HG03469 (cell line): ENCODE measurements at regions not wholly inside any gene's neighbourhood (a gene's known extent, or its start where the extent isn't known, plus 50 kb on each side); places are given as distances from the start of the nearest gene placed in this dataset.

Experiments used
- ATAC-seq: cut with Tn5 transposase; IDR thresholded peaks from one replicate; pipeline ENCODE4 v1.9.1; 2021; ENCODE audit warnings: mild to moderate bottlenecking, moderate library complexity, moderate number of reproducible peaks; ENCODE audit not compliant: unreplicated experiment

DNA sequence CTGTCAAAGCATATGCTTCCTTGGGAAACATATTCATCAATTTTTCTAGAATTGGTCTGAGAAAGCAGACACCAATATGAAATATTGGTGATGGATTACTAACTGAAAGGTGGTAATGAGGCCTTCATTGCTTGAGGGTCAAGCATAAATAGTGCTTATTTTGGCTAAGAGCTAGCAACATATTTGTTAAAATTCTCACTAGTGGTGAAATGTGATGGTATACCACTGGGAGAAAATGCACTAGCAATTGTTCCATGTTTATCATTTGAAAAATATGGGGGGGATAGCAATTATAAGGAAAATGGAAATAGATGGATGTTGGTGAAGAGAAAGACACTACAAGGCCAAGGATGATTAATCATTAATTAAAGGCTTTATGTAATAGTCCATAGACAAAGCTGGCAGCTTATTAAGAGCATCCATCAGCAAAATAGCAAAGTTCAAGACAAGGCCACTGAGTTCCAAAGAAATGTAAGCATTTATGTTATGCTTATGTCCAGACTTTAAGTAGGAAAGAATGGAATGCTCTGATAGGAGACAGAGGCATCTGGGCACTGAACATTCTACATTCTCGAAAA lies 253.7 kb upstream of the PRDM9 start:
- ATAC-seq = no peak

DNA sequence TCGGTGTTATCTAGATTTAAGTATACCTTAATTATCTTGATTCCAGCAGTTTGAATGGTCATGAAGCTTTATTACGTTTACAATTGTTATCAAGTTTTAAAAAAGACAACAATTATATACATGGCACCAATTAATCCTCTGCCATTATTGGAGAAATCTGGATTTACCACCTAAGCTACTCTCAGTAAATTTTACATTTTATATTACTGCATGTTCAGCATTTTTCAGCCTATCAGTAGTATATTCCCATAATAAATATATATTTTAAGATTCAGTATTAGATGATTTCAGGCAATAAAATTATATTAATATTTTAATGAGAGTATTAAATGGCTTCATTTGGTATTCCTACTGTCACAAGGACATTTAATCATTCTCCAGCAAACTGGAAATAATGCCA lies 264.5 kb upstream of the PRDM9 start:
- ATAC-seq = no peak

DNA sequence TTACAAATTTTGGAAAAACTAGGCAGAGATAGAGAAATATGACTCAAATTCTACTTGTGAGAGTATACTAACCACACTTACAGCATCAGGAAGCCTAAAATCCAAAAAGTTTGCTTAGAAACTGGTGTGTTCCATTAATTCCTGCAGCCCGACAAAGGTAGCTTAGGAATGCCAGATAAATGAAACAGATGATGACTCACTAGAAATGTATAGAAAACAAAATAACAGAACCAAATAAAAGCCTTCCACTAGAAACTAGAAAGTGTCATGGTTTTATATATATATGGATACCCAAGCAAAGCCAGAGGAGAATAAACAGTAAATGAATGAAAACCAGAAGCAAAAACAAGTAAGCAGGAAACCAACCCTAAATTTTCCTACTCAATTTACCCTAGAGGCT lies 272.2 kb upstream of the PRDM9 start:
- ATAC-seq = no peak

DNA sequence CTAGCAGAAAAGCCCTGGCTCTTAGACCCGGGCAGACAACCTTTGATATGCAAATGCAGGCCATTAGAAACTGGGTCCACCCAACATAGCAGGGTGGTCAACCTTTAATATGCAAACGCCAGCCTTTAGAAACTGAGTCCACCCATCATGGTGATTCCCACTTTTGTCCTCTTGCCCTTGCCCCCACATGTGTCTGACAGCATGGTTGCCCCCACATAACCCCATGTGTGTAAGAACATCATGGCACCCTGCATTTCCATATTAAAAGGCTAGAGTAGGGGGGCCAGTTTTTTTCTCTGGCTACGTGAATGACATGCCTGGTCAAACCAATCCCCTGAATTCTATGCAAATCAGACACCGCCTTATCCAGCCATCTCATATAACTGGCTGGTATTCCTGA lies 273.2 kb upstream of the PRDM9 start:
- no peak for ATAC-seq

DNA sequence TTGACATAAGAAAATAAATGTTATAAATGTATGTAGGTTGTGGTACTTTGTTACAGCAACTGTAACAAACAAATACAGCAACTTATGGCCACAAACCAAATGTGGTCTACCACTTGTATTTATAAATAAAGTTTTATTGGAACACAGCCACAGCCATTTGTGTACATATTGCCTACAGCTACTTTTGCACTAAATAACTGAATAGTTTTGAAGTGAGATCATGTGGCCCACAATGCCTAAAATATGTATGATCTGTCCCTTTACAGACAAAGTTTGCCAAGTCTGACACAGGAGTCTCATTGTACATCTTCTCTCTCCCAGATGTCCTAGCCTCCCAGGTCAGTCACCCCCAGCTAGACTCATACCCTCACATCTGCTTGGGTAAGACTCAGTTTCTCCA lies 283.6 kb upstream of the PRDM9 start:
- no peak for ATAC-seq

DNA sequence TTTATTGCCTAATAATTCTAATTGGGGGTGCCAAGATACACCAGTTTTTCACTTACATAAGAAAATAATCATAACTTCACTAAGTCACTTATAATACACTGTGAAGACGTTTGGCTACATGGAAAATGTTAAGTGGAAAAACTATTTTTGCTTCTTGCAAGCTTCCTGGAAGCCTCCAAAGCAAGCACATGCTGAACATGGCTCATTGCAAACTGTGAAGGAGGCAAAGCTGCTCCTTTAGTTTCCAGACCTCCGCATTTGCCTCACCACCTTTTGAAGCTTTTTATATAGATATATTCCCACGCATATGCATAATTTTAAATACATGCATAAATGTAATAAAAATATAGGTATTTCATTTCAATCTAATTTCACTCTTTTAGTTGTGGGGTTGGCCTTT lies 285.6 kb upstream of the PRDM9 start:
- ATAC-seq = no peak

DNA sequence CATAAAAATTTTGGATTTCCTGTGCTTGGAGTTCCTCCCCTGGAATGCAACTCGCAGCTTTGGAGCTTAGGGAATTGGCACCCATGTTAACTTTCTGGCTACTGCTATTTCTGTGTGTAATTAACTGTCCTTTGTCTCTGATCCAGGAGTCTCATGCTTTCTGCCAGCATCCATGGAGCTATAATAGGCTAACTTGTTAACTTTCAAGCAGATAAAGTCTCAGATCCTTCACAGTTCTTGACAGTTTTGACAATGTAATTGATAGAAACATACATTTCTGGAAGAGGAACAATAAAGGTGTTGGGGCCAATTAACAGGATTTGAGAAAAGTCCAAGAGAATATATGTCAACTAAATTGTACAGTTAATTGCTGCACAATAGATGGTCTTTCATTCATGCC lies 290.2 kb upstream of the PRDM9 start:
- no peak for ATAC-seq

DNA sequence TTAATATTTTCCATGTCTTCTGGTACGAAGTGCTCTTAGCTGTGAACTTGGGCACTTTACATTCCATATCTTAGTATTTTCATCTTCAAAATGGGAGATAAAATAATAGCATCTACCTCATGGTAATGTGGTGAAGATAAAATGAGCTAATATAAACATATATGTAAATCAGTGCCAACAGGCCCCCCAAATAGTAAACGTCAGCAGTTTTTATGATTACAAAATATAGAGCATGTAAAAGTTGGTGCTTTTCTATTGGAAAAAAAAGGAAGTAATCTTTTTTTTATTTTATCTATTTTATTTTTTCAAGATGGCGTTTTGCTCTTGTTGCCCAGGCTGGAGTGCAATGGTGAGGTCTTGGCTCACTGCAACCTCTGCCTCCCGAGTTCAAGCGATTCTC lies 291.1 kb upstream of the PRDM9 start:
- no peak for ATAC-seq

DNA sequence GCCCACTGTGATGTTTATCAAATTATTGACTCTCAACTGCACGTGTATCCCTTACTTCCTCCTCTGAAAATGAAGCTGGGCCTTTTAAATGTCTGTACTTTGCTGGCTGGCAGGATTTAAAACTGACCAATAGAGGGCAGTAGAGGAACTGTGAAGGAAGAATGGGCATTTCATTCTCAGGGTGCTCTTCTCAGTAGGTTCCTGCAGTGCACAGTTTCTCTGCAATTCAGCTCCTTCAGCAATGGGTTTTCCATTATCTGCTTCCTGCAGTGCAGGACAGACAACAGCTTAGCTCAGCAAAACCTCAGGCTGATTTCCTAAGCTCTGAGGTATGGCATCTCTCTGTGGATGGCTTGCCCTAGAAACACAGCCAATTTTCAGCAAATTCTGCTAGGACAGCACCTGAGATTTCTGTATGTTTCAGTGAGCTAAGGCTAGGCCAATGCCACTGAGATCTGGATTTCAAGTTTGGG lies 298.4 kb upstream of the PRDM9 start:
- ATAC-seq = peak; percentile 75

DNA sequence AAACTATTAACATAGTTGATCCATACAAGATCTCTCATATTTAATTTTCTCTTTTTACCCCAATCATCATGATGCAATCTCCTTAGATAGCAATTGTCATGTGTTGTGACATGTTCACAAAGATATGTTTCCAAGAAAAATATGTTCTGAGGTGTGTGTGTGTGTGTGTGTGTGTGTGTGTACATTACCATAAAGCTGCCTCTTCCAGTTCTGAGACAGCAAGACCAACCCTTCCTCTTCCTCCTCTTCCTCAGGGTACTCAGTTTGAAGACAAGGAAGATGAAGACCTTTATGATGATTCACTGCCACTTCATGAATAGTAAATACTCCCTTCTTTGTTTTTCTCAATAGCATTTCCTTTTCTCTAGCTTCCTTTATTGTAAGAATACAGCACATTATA lies 303.3 kb upstream of the PRDM9 start:
- ATAC-seq = no peak

DNA sequence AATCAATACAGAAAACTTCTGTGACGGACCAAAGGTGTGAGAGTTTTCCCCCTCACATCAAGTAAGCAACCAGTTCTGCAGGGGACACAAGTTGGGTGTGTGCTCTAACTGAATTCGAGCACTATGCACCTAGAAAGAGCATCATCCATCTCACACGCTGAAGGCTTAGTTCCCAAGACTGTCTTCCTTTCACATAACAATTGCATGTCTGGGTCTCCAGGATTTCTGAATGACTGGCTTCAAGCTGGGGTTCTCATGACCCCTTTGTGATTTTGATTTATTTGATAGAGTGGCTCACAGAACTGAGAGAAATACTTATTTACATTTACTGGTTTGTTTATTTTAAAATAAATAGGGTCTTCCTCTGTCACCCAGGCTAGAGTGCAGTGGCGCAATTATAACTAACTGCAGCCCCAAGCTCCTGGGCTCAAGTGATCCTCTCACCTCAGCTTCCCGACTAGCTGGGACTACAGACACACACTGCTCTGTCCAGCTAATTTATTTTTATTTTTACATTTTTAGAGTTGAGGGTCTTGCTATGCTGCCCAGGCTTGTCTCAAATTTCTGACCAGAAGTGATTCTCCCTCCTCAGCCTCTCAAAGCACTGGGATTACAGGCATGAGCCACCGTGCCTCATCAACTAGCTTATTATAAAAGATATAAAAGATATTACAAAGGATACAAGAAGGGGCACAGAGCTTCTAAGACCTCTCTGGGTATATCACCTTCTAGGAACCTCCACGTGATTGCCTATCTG lies 316.7 kb upstream of the CDH12 start:
- no peak for ATAC-seq

DNA sequence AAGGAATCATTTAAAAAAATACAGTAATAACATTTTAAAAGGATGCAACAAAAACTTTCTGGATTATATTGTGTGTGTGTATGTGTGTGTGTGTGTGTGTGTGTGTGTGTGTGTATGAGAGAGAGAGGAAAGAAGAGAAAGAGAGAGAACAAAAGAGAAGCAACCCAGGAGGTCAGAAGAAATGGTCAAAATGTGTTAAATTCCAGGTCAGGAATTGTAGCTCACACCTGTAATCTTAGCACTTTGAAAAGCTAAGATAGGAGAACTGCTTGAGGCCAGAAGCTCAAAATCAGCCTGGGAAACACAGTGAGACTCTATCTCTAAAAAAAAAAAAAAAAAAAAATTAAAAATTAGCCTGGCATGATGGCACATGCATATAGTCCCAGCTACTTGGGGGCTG lies 311.8 kb upstream of the CDH12 start:
- no peak for ATAC-seq

DNA sequence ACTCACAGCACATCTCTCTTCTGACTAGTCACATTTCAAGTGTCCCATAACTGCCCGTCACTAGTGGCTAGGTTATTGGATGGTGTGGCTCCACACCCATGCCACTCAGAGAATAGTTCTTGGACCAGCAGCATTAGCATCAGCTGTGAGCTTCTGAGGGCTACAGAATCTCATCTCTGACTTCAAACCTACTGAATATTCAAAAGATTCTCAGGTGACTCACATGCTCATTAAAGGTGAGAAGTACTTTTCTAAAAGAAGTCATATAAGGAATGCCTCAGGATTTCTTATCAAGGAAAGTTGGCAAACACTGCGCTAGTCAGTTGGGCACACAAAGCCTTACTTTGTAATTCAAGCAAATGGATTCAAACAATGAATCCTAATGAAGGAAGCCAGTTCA lies 305.0 kb upstream of the CDH12 start:
- ATAC-seq = no peak

DNA sequence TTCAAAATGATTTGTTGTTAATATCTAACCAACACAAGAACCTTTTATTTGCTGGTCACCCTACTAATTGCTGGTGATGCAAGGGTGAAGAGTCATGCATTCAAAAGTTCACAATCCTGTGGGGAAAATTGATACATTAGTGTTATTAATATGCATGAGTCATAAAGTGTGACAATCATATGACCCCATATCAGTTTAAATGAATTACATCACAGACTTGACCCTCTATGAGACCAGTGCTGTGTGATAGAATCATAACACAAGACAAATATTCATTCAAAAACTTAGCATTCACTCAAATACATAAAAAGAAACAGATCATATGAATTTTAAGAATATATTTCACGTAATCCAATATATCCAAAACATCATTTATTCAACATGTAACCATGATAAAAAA lies 304.6 kb upstream of the CDH12 start:
- ATAC-seq = no peak

DNA sequence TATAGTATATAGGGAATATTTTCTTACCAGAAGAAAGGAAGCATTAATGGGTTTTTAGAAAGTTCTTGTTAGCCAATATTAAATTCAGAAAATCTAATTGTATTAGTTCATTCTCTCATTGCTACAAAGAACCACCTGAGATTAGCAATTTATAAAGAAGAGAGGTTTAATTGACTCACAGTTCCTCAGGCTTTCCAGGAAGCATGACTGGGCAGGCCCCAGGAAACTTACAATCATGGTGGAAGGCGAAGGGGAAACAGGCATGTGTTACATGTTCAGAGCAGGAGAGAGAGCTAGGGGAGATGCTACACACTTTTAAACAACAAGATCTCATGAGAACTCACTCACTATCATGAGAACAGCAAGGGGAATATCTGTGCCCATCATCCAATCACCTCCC lies 304.0 kb upstream of the CDH12 start:
- no peak for ATAC-seq

DNA sequence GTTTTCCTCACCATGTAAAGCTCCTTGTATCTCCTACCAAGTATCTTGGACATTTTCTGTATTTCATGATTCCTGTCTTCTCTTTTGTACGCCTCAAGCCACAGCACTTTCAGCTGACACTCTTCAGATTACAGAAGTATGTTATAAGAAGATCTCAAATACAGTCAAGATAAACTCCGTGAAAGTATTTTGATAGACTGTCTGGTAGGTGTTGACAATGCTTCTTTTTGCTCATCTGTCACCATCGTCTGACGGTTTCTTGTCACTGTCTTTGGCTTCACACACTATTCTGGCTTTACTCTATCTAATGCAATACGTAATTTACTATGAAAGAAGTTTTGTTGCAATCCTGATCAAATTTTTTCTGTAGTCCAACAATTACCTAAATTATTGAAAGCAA lies 294.5 kb upstream of the CDH12 start:
- ATAC-seq = no peak

DNA sequence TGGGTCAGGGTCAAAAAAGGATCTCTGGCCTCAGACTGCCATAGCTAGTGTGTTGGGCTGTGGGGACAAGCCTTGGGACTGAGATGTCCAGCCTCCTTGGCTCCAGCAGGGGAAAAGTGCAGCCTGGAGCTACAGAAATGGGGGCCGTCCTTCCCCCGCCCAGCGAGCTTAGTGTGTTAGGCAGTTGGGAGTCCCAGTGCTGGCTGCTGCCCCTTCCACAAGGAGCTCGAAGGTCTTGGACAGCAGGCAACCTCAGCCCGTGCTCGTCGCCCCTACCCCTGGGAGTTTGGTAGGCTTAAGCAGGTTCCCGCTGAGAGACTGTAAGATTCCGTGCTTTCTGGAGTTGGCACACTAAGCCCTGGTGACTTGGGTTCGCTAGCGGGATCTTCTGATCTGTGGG lies 293.0 kb upstream of the CDH12 start:
- ATAC-seq = no peak

DNA sequence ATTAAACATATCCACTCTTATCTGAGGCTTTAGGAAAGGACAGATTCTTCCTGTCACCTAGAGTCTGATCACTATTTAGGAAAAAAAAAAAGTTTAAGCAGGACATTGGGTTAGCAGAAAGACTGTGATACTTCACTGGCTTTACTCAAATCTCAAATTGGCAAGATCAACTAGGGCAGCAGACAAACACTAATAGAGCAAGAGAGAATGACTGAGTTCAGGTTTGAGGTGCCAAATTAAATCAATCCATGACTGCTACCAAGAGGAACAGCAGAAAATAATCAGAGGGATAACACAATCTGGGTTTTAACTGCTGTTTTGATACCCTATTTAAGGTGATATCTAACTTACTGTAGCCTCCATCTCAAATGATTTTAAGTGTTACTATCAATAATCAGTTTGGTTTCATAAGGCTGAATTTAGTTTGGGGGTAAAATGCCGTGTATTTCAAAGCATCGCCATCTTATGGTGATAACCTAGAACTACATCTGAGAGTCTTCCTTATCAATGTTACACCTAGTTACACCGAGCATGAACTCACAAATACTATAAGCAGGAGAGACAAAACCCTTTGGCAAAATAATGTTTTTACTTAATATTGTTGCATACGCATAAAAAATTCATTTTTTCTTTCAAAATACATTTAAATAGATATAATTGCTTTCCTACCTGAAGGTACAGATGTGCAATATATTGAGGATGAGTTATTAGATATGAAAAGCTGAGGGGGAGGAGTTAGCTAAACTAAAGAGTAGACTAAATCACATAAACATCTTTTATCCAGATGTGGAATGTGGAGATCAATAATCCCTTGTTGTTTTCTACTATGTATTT lies 286.4 kb upstream of the CDH12 start:
- no peak for ATAC-seq

DNA sequence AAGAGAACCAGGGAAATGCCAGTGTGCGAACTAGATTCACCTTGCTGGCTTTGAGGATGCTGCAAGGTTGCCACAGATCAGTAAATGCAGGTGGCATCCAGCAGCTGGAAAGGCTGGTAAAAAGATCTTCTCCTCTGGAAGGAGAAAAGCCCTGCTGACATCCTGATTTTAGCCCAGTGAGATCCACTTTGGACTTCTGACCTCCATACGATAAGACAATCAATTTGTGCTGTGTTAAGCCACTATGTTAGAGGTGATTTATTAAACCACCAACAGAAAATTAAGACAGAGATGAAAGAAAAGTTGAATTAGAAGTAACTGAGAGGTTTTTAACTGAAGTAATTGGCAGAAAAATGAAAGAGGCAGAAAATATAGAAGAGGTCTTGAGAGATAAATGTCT lies 283.8 kb upstream of the CDH12 start:
- no peak for ATAC-seq

DNA sequence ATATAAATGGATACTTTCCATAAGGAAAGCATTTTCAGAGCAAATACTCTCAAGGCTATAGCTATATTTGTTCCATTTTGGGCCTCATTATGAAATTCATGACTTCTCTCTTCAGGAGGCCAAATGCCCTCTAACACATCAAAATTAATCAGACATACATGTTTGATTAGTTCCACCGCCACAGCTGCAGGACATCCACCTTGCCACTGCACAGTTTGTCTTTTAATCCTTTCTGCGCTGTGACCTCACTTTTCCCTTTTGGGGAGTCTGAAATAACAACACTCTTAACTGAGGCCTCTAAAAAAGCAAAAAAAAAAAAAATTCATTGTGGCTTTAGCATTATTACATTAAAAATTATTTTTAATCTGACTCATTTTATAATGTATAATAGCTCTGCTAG lies 279.1 kb upstream of the CDH12 start:
- no peak for ATAC-seq

DNA sequence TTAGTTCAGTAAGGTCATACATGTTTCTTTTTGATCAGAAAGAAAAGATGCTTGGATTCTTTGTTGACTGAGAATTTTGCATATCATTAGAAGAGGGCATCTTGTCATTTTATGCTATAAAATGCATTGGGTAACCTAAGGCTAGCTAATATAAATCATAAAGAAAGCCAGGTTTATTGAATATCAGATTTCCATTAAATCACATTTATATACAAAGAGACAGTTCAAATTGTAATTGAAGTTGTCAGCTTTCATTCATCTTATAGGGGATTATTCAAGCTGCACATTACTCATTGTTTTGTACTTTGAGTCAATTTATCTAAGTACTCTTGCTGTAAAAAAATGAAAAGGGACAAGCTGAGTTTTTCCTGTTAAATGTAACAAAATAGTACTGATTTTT lies 259.1 kb upstream of the CDH12 start:
- ATAC-seq = no peak

DNA sequence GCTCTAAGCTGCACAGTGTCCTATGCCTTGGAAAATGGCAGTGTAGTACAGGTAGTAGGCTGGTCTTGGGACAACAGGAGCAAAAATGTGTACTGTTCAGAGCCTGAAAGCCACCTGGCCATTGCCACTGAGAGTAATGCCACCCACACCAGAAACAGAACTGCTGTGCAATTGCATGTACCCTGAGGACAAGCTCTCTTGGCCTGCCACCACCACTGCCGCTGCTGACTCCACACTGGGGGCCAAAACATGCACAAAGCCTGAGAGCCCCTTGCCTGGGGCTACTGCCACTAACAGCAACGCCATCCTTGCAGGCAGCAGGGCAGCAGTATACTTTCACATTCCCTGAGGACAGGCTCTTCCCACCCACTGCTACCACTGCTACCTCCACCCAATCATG lies 251.9 kb upstream of the CDH12 start:
- ATAC-seq = no peak
